BJ (cell line): ENCODE measurements at regions not wholly inside any gene's neighbourhood (a gene's known extent, or its start where the extent isn't known, plus 50 kb on each side); places are given as distances from the start of the nearest gene placed in this dataset.

Experiments
- CTCF ChIA-PET: fragments of 350-600 bp; formaldehyde crosslinking; extraction: SDS; loops from one replicate; lab custom pipeline; 2021; ENCODE audit warnings: antibody characterized with exemption, inconsistent platforms; lab: Yijun Ruan, JAX
- POLR2A ChIA-PET: fragments of 300-600 bp; sonication (Branson Sonifier 250); formaldehyde crosslinking; extraction: SDS; loops from one replicate; lab custom pipeline; 2021; ENCODE audit warnings: antibody characterized with exemption; lab: Charles Lee
- DNase-seq: peaks from one replicate; pipeline ENCODE4 v3.0.0-alpha.2; 2011; ENCODE audit warnings: low read depth
- H3K27me3 ChIP-seq: 2 replicates; pipeline ENCODE4 v1.6.0; 2011; ENCODE audit warnings: low read length; ENCODE audit not compliant: control insufficient read depth, insufficient read depth
- H3K36me3 ChIP-seq: 2 replicates; pipeline ENCODE4 v1.5.1; 2011; ENCODE audit warnings: low read length; ENCODE audit not compliant: control insufficient read depth, insufficient read depth
- H3K4me3 ChIP-seq: 2 replicates; pipeline ENCODE4 v1.5.1; 2011; ENCODE audit warnings: low read depth, mild to moderate bottlenecking, control low read depth, low read length
- CTCF ChIP-seq: IDR thresholded peaks from 2 replicates; pipeline ENCODE4 v1.5.1; 2011; ENCODE audit warnings: low read depth, mild to moderate bottlenecking, control low read depth, inconsistent platforms, low read length, moderate library complexity; ENCODE audit not compliant: insufficient read depth

GRCh38 chr15:52960283-52960682 lies 170.1 kb upstream of the ONECUT1 start:
- H3K36me3 ChIP-seq: no peaks in the 10 kb centered on the region
- CTCF ChIA-PET: no interaction called here
- no peak overlapping the region for H3K4me3 ChIP-seq
- no peaks in the 10 kb centered on the region for H3K27me3 ChIP-seq
- no peak for DNase-seq
- no peak for TF ChIP-seq CTCF
- POLR2A ChIA-PET: no interaction called here

GRCh38 chr15:52943746-52944145 lies 153.6 kb upstream of the ONECUT1 start:
- ChIA-PET POLR2A (no interaction called here), CTCF (no interaction called here)
- Histone ChIP-seq H3K27me3 (no peaks in the 10 kb centered on the region), H3K4me3 (no peak overlapping the region), H3K36me3 (no peaks in the 10 kb centered on the region)
- TF ChIP-seq CTCF: no peak
- no peak for DNase-seq

- CTCF ChIA-PET: interaction anchor here (1.1 kb wide), 1 partner anchor 14 kb away, joined by 3 read pairs; no protein-coding TSS in a partner anchor
Observed at GRCh38 chr15:52936489-52936888, 146.4 kb upstream of the ONECUT1 start.

GRCh38 chr15:52925130-52925529 lies 135.0 kb upstream of the ONECUT1 start:
- no peak for TF ChIP-seq CTCF
- Histone ChIP-seq H3K27me3 (no peaks in the 10 kb centered on the region), H3K4me3 (no peak overlapping the region), H3K36me3 (no peaks in the 10 kb centered on the region)
- DNase-seq: no peak
- POLR2A ChIA-PET: no interaction called here
- CTCF ChIA-PET: no interaction called here

More at GRCh38 chr15:52936489-52936888, 146.4 kb upstream of the ONECUT1 start:
- POLR2A ChIA-PET: no interaction called here
- DNase-seq: no peak
- no peak for TF ChIP-seq CTCF
- Histone ChIP-seq H3K36me3 (no peaks in the 10 kb centered on the region), H3K4me3 (no peak overlapping the region), H3K27me3 (no peaks in the 10 kb centered on the region)

GRCh38 chr15:52924630-52925029 lies 134.5 kb upstream of the ONECUT1 start:
- no peak overlapping the region for H3K4me3 ChIP-seq
- H3K36me3 ChIP-seq: no peaks in the 10 kb centered on the region
- no peak for TF ChIP-seq CTCF
- ChIA-PET POLR2A (no interaction called here), CTCF (no interaction called here)
- DNase-seq: no peak
- H3K27me3 ChIP-seq: no peaks in the 10 kb centered on the region
